H1 (cell line): ENCODE measurements at regions not wholly inside any gene's neighbourhood (a gene's known extent, or its start where the extent isn't known, plus 50 kb on each side); places are given as distances from the start of the nearest gene placed in this dataset.

Experiments used
- CTCF ChIA-PET: fragments of 300-600 bp; sonication (Branson Sonifier 250); formaldehyde crosslinking; loops from one replicate; lab custom pipeline; 2021; ENCODE audit not compliant: partially characterized antibody; lab: Charles Lee
- POLR2A ChIA-PET: fragments of 300-600 bp; sonication (Branson Sonifier 250); formaldehyde crosslinking; loops from one replicate; lab custom pipeline; 2021; ENCODE audit warnings: inconsistent platforms; ENCODE audit not compliant: partially characterized antibody; lab: Charles Lee
- DNase-seq, 2 experiments: peaks; one replicate each; pipeline versions ENCODE4 v3.0.0 to v3.0.0-alpha.2; 2010 to 2022; ENCODE audit warnings: low spot score in 2 of 2, low read depth in 1 of 2, mixed read lengths in 1 of 2
- FAIRE-seq: peaks from 2 replicates; lab custom pipeline; 2011; peaks lifted over from hg19 to GRCh38; lab: Jason Lieb, UNC
- H2AFZ ChIP-seq: 2 replicates; pipeline ENCODE4 v1.8.1; 2012; ENCODE audit warnings: low read length, inconsistent platforms
- H2AK5ac ChIP-seq: 2 replicates; pipeline ENCODE4 v1.6.1; 2013; ENCODE audit warnings: low read depth, low read length
- H2BK120ac ChIP-seq: replicated peaks from 2 replicates; pipeline ENCODE3; 2013; ENCODE audit warnings: low read depth, low read length, inconsistent platforms
- H2BK12ac ChIP-seq: 2 replicates; pipeline ENCODE4 v1.6.1; 2013; ENCODE audit warnings: low read depth, low read length
- H2BK15ac ChIP-seq: 2 replicates; pipeline ENCODE4 v1.6.1; 2013; ENCODE audit warnings: low read length
- H2BK20ac ChIP-seq: 2 replicates; pipeline ENCODE4 v1.6.1; 2013; ENCODE audit warnings: low read length
- H2BK5ac ChIP-seq: 2 replicates; pipeline ENCODE4 v1.6.1; 2013; ENCODE audit warnings: low read depth, low read length
- H3K14ac ChIP-seq: 2 replicates; pipeline ENCODE4 v1.6.1; 2013; ENCODE audit warnings: inconsistent platforms; ENCODE audit not compliant: insufficient read length
- H3K18ac ChIP-seq: 2 replicates; pipeline ENCODE4 v1.6.1; 2013; ENCODE audit warnings: low read length; ENCODE audit errors: extremely low read depth
- H3K23ac ChIP-seq: 2 replicates; pipeline ENCODE4 v1.6.1; 2013; ENCODE audit warnings: inconsistent platforms; ENCODE audit not compliant: insufficient read length
- H3K23me2 ChIP-seq: 2 replicates; pipeline ENCODE4 v1.6.1; 2013; ENCODE audit warnings: low read depth, low read length
- H3K27ac ChIP-seq: 2 replicates; pipeline ENCODE4 v1.6.1; 2011; ENCODE audit warnings: low read depth, low read length, inconsistent platforms
- H3K27me3 ChIP-seq, 4 experiments: replicated peaks in 1 of 4; 1 replicate in 1 of 4; 2 replicates in 3 of 4; pipeline versions ENCODE4 v1.6.1 to v1.8.1; 2011 to 2013; ENCODE audit warnings: low read length in 3 of 4, mild to moderate bottlenecking in 3 of 4, inconsistent platforms in 2 of 4, mixed read lengths in 2 of 4, moderate library complexity in 1 of 4; ENCODE audit not compliant: control insufficient read depth in 3 of 4, insufficient read depth in 3 of 4; ENCODE audit errors: extremely low read depth in 1 of 4
- H3K36me3 ChIP-seq, 4 experiments: 2 replicates each; pipeline versions ENCODE4 v1.6.1 to v1.8.1; 2011 to 2013; ENCODE audit warnings: mild to moderate bottlenecking in 4 of 4, low read length in 3 of 4, moderate library complexity in 2 of 4, control low read depth in 1 of 4, inconsistent platforms in 1 of 4; ENCODE audit not compliant: insufficient read depth in 4 of 4, control insufficient read depth in 2 of 4
- H3K4ac ChIP-seq: replicated peaks from 2 replicates; pipeline ENCODE3; 2013; ENCODE audit warnings: low read length, low read depth, mixed read lengths, inconsistent platforms; ENCODE audit not compliant: insufficient read length
- H3K4me1 ChIP-seq, 4 experiments: replicated peaks in 1 of 4; 1 replicate in 1 of 4; 2 replicates in 3 of 4; pipeline versions ENCODE4 v1.6.1 to v1.8.1; 2011 to 2013; ENCODE audit warnings: low read length in 3 of 4, inconsistent platforms in 2 of 4, mixed read lengths in 1 of 4; ENCODE audit not compliant: insufficient read depth in 4 of 4, control insufficient read depth in 3 of 4
- H3K4me2 ChIP-seq, 2 experiments: 2 replicates each; pipeline versions ENCODE4 v1.6.1 to v1.8.1; 2011 to 2013; ENCODE audit warnings: low read depth in 2 of 2, low read length in 2 of 2, control low read depth in 1 of 2, inconsistent platforms in 1 of 2, mild to moderate bottlenecking in 1 of 2; ENCODE audit not compliant: insufficient read depth in 1 of 2
- H3K4me3 ChIP-seq, 4 experiments: fragments of 200-600, 300-600 bp in 1 of 4; sonication (generic), shearing (Covaris generic), sonication (Bioruptor Twin) in 1 of 4; 2 replicates each; pipeline versions ENCODE4 v1.5.1 to v1.8.1; 2011 to 2016; ENCODE audit warnings: low read length in 4 of 4, low read depth in 3 of 4, control low read depth in 2 of 4, inconsistent platforms in 2 of 4, mild to moderate bottlenecking in 2 of 4, mixed read lengths in 1 of 4, moderate library complexity in 1 of 4; ENCODE audit not compliant: insufficient read depth in 2 of 4; ENCODE audit errors: extremely low read depth in 1 of 4
- H3K56ac ChIP-seq: replicated peaks from 2 replicates; pipeline ENCODE3; 2013; ENCODE audit warnings: low read depth, mild to moderate bottlenecking, mixed read lengths, low read length, inconsistent platforms; ENCODE audit not compliant: insufficient read length
- H3K79me1 ChIP-seq: 2 replicates; pipeline ENCODE4 v1.6.1; 2013; ENCODE audit warnings: low read depth, low read length, control low read depth
- H3K79me2 ChIP-seq, 2 experiments: 2 replicates each; pipeline versions ENCODE4 v1.6.1 to v1.8.1; 2012 to 2013; ENCODE audit warnings: low read length in 2 of 2, mild to moderate bottlenecking in 2 of 2, inconsistent platforms in 1 of 2; ENCODE audit not compliant: insufficient read depth in 2 of 2, control insufficient read depth in 1 of 2
- H3K9ac ChIP-seq, 4 experiments: replicated peaks in 1 of 4; 1 replicate in 1 of 4; 2 replicates in 3 of 4; pipeline versions ENCODE4 v1.6.1 to v1.8.1; 2011 to 2013; ENCODE audit warnings: low read depth in 3 of 4, low read length in 3 of 4, control low read depth in 2 of 4, mild to moderate bottlenecking in 2 of 4, moderate library complexity in 2 of 4, inconsistent platforms in 1 of 4; ENCODE audit errors: extremely low read depth in 1 of 4
- H3K9me3 ChIP-seq, 2 experiments: 2 replicates each; pipeline versions ENCODE4 v1.6.1 to v1.8.1; 2012 to 2013; ENCODE audit warnings: mild to moderate bottlenecking in 2 of 2, moderate library complexity in 2 of 2, control low read depth in 1 of 2, inconsistent platforms in 1 of 2, low read depth in 1 of 2, low read length in 1 of 2, mixed read lengths in 1 of 2; ENCODE audit not compliant: insufficient read depth in 2 of 2
- H4K20me1 ChIP-seq, 2 experiments: replicated peaks in 1 of 2; 2 replicates each; pipeline versions ENCODE3 to v1.8.1; 2011 to 2013; ENCODE audit warnings: inconsistent platforms in 2 of 2, low read length in 2 of 2, mild to moderate bottlenecking in 1 of 2; ENCODE audit not compliant: insufficient read depth in 2 of 2, control insufficient read depth in 1 of 2
- H4K5ac ChIP-seq: 2 replicates; pipeline ENCODE4 v1.6.1; 2013; ENCODE audit warnings: low read length, low read depth, mixed read lengths, inconsistent platforms; ENCODE audit not compliant: insufficient read length
- H4K8ac ChIP-seq: 2 replicates; pipeline ENCODE4 v1.8.0; 2013; ENCODE audit warnings: mild to moderate bottlenecking, moderate library complexity, low read length, inconsistent platforms; ENCODE audit not compliant: insufficient read depth; ENCODE audit errors: extremely low read depth
- H4K91ac ChIP-seq: replicated peaks from 2 replicates; pipeline ENCODE3; 2013; ENCODE audit warnings: low read length, mixed read lengths, inconsistent platforms; ENCODE audit not compliant: insufficient read length
- CHD1 ChIP-seq: IDR thresholded peaks from 2 replicates; pipeline ENCODE4 v1.6.1; 2012; ENCODE audit warnings: low read depth, low read length, improper control_type of control experiment
- WGBS, 2 experiments: shearing (Covaris generic) in 1 of 2; methylation state at CpG; one replicate each; pipeline versions ENCODE4 v1.1.6 to v1.1.7; 2013 to 2015; ENCODE audit warnings: low lambda C conversion rate in 2 of 2, mixed read lengths in 2 of 2, inconsistent platforms in 1 of 2, low coverage in 1 of 2, missing lambda C conversion rate in 1 of 2; ENCODE audit not compliant: insufficient replicate concordance in 2 of 2, insufficient coverage in 1 of 2, insufficient read length in 1 of 2; ENCODE audit errors: extremely low coverage in 1 of 2, missing lambda C conversion rate in 1 of 2; 5-methylcytosine and 5-hydroxymethylcytosine counted together

- ChIA-PET CTCF (no interaction called here), POLR2A (no interaction called here)
- Histone ChIP-seq H2BK20ac (no peak overlapping the region), H3K27me3 (no peaks in the 10 kb centered on the region), H2BK5ac (no peak overlapping the region), H3K4me2 (no peak overlapping the region), H3K79me2 (no peaks in the 10 kb centered on the region), H3K23me2 (no peaks in the 10 kb centered on the region), H4K5ac (no peak overlapping the region), H3K18ac (no peak overlapping the region), H2AFZ (no peak overlapping the region), H2BK15ac (no peak overlapping the region), H4K91ac (no peak overlapping the region), H3K4me1 (peaks cover 0 to 5% (median 4%) of the 10 kb centered on the region in 4 experiments; a peak in 4 of 7 replicates), H2BK120ac (no peak overlapping the region), H3K23ac (no peak overlapping the region), H4K8ac (no peak overlapping the region), H4K20me1 (no peaks in the 10 kb centered on the region), H3K14ac (no peak overlapping the region), H3K56ac (no peak overlapping the region), H3K4me3 (no peak overlapping the region), H2AK5ac (no peak overlapping the region), H3K36me3 (no peaks in the 10 kb centered on the region), H3K4ac (no peak overlapping the region), H3K9ac (no peak overlapping the region), H3K79me1 (no peaks in the 10 kb centered on the region), H3K9me3 (no peaks in the 10 kb centered on the region), H2BK12ac (no peak overlapping the region), H3K27ac (no peak overlapping the region)
- DNase-seq (no peak), FAIRE-seq (no peak)
- 100% methylated on average over 1 of the region's 1 CpG; no CpG with 5 or more reads in 1 of the 2 experiments for WGBS, 2 experiments
- TF ChIP-seq CHD1, result no peak
Observed at GRCh38 chrX:35557916-35558315, 240.2 kb upstream of the MAGEB16 start.
